NB4 (cell line): ENCODE measurements at regions not wholly inside any gene's neighbourhood (a gene's known extent, or its start where the extent isn't known, plus 50 kb on each side); places are given as distances from the start of the nearest gene placed in this dataset.

ENCODE experiments used
- CTCF ChIP-seq: IDR thresholded peaks from one replicate; pipeline ENCODE4 v1.5.1; 2012; ENCODE audit warnings: low read depth, low read length
- MYC ChIP-seq: IDR thresholded peaks from 2 replicates; pipeline ENCODE4 v1.6.1; 2011; ENCODE audit warnings: low read depth, low read length

- TF ChIP-seq MYC (no peak), CTCF (no peak)
Observed at GRCh38 chr4:148923881-148924280, 481.7 kb upstream of the NR3C2 start.
